ENCODE measurements at regions not wholly inside any gene's neighbourhood (a gene's known extent, or its start where the extent isn't known, plus 50 kb on each side); places are given as distances from the start of the nearest gene placed in this dataset.

DNA sequence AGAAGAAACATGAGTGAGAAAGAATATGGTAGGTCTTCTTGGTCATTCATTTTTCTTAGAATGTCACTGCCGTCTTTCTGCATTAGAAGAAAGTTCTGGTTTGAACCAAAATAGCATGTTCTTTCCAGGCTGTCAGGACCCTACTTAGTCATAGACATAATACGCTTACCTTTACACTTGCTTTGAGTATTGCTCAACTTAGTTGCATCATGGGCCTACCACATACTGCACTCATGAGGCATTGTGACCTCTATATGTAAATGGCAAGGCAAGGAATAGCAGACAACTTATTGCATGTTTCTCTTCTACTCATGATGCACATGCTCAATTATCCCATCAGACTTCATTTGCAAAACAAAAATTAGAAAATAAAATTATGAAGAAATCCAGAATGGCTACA lies 415.0 kb downstream of the HLX start:
- TF ChIP-seq, protein P1, sequence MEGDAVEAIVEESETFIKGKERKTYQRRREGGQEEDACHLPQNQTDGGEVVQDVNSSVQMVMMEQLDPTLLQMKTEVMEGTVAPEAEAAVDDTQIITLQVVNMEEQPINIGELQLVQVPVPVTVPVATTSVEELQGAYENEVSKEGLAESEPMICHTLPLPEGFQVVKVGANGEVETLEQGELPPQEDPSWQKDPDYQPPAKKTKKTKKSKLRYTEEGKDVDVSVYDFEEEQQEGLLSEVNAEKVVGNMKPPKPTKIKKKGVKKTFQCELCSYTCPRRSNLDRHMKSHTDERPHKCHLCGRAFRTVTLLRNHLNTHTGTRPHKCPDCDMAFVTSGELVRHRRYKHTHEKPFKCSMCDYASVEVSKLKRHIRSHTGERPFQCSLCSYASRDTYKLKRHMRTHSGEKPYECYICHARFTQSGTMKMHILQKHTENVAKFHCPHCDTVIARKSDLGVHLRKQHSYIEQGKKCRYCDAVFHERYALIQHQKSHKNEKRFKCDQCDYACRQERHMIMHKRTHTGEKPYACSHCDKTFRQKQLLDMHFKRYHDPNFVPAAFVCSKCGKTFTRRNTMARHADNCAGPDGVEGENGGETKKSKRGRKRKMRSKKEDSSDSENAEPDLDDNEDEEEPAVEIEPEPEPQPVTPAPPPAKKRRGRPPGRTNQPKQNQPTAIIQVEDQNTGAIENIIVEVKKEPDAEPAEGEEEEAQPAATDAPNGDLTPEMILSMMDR (IDR thresholded peaks at IDR 0.05) = no peak
- TF ChIP-seq POLR2AphosphoS5 (IDR thresholded peaks at IDR 0.05) (no peak), POLR2A (IDR thresholded peaks at IDR 0.05) (no peak), EP300 (IDR thresholded peaks at IDR 0.05) (no peak)

Measured in upper lobe of left lung (tissue), 4 donors.